ENCODE measurements at regions not wholly inside any gene's neighbourhood (a gene's known extent, or its start where the extent isn't known, plus 50 kb on each side); places are given as distances from the start of the nearest gene placed in this dataset.
A peak's percentile ranks its signal among the peaks of the same experiment; 100 is the strongest.

DNA sequence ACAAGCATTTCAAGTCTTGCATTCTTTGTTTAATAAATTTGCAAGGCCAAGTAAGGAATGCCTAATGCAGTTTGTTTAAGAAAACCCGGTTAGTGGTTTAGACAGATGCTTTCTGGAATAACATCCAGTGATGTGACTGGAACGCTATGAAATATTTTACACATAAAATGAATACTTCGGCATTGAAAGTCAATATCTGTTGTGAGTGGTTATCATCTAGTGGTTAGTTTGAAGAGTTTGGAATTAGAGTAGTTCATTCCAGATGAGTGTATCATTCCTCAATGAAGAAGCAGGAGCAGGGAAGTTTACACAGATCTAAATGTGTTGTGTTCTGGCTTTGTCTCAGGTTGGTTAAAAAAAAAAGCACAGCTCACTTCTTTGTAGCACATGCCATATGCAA, 608.0 kb upstream of the PIK3C3 start:
- FAIRE-seq: peak; percentile 60
- H3K27me3 ChIP-seq (ENCODE audit: insufficient read depth, low read length): no peaks in the 10 kb centered on the region
- Mint-ChIP-seq H3K27me3 (ENCODE audit: low read depth, unreplicated experiment) (no peaks in the 10 kb centered on the region), H3K36me3 (ENCODE audit: low read depth, unreplicated experiment) (peaks cover 1% of the 10 kb centered on the region), H3K27ac (ENCODE audit: unreplicated experiment) (peak overlapping the region; percentile 30), H3K9me3 (ENCODE audit: unreplicated experiment) (no peaks in the 10 kb centered on the region), H3K4me1 (ENCODE audit: low read depth, unreplicated experiment) (peaks cover 8% of the 10 kb centered on the region), H3K4me3 (ENCODE audit: unreplicated experiment) (no peak overlapping the region)
- no peak for TF ChIP-seq EZH2 (IDR thresholded peaks at IDR 0.05; ENCODE audit: insufficient read depth, low read length)
- TF ChIP-seq, protein P1, sequence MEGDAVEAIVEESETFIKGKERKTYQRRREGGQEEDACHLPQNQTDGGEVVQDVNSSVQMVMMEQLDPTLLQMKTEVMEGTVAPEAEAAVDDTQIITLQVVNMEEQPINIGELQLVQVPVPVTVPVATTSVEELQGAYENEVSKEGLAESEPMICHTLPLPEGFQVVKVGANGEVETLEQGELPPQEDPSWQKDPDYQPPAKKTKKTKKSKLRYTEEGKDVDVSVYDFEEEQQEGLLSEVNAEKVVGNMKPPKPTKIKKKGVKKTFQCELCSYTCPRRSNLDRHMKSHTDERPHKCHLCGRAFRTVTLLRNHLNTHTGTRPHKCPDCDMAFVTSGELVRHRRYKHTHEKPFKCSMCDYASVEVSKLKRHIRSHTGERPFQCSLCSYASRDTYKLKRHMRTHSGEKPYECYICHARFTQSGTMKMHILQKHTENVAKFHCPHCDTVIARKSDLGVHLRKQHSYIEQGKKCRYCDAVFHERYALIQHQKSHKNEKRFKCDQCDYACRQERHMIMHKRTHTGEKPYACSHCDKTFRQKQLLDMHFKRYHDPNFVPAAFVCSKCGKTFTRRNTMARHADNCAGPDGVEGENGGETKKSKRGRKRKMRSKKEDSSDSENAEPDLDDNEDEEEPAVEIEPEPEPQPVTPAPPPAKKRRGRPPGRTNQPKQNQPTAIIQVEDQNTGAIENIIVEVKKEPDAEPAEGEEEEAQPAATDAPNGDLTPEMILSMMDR (IDR thresholded peaks at IDR 0.05; ENCODE audit: insufficient read depth, low read depth, low read length): no peak
- H3K27ac ChIP-seq (ENCODE audit: low read depth, low read length): no peak overlapping the region
- H3K4me3 ChIP-seq (ENCODE audit: insufficient read depth, low read depth, low read length): no peak overlapping the region
- no peaks in the 10 kb centered on the region for H3K4me1 ChIP-seq (ENCODE audit: insufficient read depth, low read length)
- H2AFZ ChIP-seq (ENCODE audit: low read depth, low read length): no peak overlapping the region
- H3K9ac ChIP-seq (ENCODE audit: low read length): no peak overlapping the region
- no peaks in the 10 kb centered on the region for H3K9me3 ChIP-seq (ENCODE audit: insufficient read depth, low read depth, low read length)
- H3K36me3 ChIP-seq (ENCODE audit: insufficient read depth, low read length): no peaks in the 10 kb centered on the region
- H4K20me1 ChIP-seq (ENCODE audit: insufficient read depth, low read length): no peaks in the 10 kb centered on the region
- peak overlapping the region; percentile 3 for H3K4me2 ChIP-seq (ENCODE audit: low read length)
- DNase-seq (ENCODE audit: low read depth): peak; percentile 97
- H3K79me2 ChIP-seq (ENCODE audit: insufficient read depth, low read length): no peaks in the 10 kb centered on the region

DNA sequence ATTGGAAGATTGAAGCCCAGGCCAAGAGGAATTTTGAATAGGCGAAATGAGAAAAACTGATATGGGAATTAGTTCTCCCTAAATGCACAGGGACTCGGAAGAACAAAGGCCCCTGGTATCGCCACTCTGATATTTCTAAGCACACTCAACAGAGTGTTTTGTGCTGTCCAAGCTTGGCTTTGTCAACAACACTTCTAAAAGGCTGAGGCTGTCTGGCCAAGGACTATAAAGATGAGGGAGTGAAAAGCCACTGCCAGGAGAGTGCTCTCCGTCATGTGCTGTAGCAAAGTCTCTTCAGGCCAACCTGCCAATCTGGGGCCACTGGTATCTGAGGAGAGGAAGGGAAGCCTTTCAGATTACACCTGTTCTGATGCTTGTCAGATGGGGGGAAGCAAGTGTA, 611.2 kb upstream of the PIK3C3 start:
- H4K20me1 ChIP-seq (ENCODE audit: insufficient read depth, low read length): no peaks in the 10 kb centered on the region
- H3K9me3 Mint-ChIP-seq (ENCODE audit: unreplicated experiment): no peaks in the 10 kb centered on the region
- no peaks in the 10 kb centered on the region for H3K9me3 ChIP-seq (ENCODE audit: insufficient read depth, low read depth, low read length)
- FAIRE-seq (no peak), DNase-seq (ENCODE audit: low read depth) (no peak)
- no peak overlapping the region for H3K4me3 ChIP-seq (ENCODE audit: insufficient read depth, low read depth, low read length)
- H3K27ac Mint-ChIP-seq (ENCODE audit: unreplicated experiment): no peak overlapping the region
- H3K4me1 Mint-ChIP-seq (ENCODE audit: low read depth, unreplicated experiment): peaks cover 8% of the 10 kb centered on the region
- no peak overlapping the region for H3K4me2 ChIP-seq (ENCODE audit: low read length)
- no peaks in the 10 kb centered on the region for H3K27me3 Mint-ChIP-seq (ENCODE audit: low read depth, unreplicated experiment)
- H3K27ac ChIP-seq (ENCODE audit: low read depth, low read length): no peak overlapping the region
- peaks cover 11% of the 10 kb centered on the region for H3K27me3 ChIP-seq (ENCODE audit: insufficient read depth, low read length)
- H3K36me3 Mint-ChIP-seq (ENCODE audit: low read depth, unreplicated experiment): peaks cover 1% of the 10 kb centered on the region
- no peaks in the 10 kb centered on the region for H3K79me2 ChIP-seq (ENCODE audit: insufficient read depth, low read length)
- H2AFZ ChIP-seq (ENCODE audit: low read depth, low read length): no peak overlapping the region
- no peak overlapping the region for H3K9ac ChIP-seq (ENCODE audit: low read length)
- H3K36me3 ChIP-seq (ENCODE audit: insufficient read depth, low read length): no peaks in the 10 kb centered on the region
- TF ChIP-seq EZH2 (IDR thresholded peaks at IDR 0.05; ENCODE audit: insufficient read depth, low read length): no peak
- TF ChIP-seq, protein P1 (IDR thresholded peaks at IDR 0.05; ENCODE audit: insufficient read depth, low read depth, low read length): no peak
- no peak overlapping the region for H3K4me3 Mint-ChIP-seq (ENCODE audit: unreplicated experiment)
- H3K4me1 ChIP-seq (ENCODE audit: insufficient read depth, low read length): no peaks in the 10 kb centered on the region

DNA sequence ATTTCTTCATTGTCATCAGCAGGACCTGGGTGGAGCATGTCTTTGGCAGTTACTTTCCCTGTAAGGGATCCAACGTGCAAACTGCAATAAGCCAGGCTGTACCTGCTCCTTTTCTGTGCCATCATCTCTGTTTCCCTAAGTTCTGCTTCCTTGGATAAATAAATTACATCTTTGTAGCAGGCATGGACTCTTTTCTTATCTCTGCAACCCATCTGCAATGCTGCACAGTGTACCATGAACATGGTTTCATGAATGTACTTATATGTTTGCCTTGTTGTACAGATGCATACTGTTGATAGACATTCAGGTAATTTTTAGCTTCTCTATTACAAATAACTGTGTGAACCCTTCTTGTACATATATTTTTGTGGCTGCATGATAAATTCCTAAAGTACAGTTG, 616.7 kb upstream of the PIK3C3 start:
- peaks cover 11% of the 10 kb centered on the region for H3K27me3 ChIP-seq (ENCODE audit: insufficient read depth, low read length)
- Mint-ChIP-seq H3K9me3 (ENCODE audit: unreplicated experiment) (no peaks in the 10 kb centered on the region), H3K4me3 (ENCODE audit: unreplicated experiment) (no peak overlapping the region), H3K27ac (ENCODE audit: unreplicated experiment) (no peak overlapping the region), H3K4me1 (ENCODE audit: low read depth, unreplicated experiment) (no peaks in the 10 kb centered on the region), H3K27me3 (ENCODE audit: low read depth, unreplicated experiment) (no peaks in the 10 kb centered on the region), H3K36me3 (ENCODE audit: low read depth, unreplicated experiment) (peaks cover 1% of the 10 kb centered on the region)
- no peaks in the 10 kb centered on the region for H3K36me3 ChIP-seq (ENCODE audit: insufficient read depth, low read length)
- H3K9ac ChIP-seq (ENCODE audit: low read length): no peak overlapping the region
- no peaks in the 10 kb centered on the region for H4K20me1 ChIP-seq (ENCODE audit: insufficient read depth, low read length)
- no peak overlapping the region for H3K4me3 ChIP-seq (ENCODE audit: insufficient read depth, low read depth, low read length)
- H3K27ac ChIP-seq (ENCODE audit: low read depth, low read length): no peak overlapping the region
- H2AFZ ChIP-seq (ENCODE audit: low read depth, low read length): no peak overlapping the region
- no peak for TF ChIP-seq EZH2 (IDR thresholded peaks at IDR 0.05; ENCODE audit: insufficient read depth, low read length)
- TF ChIP-seq, protein P1 (IDR thresholded peaks at IDR 0.05; ENCODE audit: insufficient read depth, low read depth, low read length): no peak
- no peaks in the 10 kb centered on the region for H3K79me2 ChIP-seq (ENCODE audit: insufficient read depth, low read length)
- H3K4me2 ChIP-seq (ENCODE audit: low read length): no peak overlapping the region
- no peaks in the 10 kb centered on the region for H3K9me3 ChIP-seq (ENCODE audit: insufficient read depth, low read depth, low read length)
- FAIRE-seq (no peak), DNase-seq (ENCODE audit: low read depth) (no peak)
- no peaks in the 10 kb centered on the region for H3K4me1 ChIP-seq (ENCODE audit: insufficient read depth, low read length)
